Osteoblast (primary cell): ENCODE measurements at regions not wholly inside any gene's neighbourhood (a gene's known extent, or its start where the extent isn't known, plus 50 kb on each side); places are given as distances from the start of the nearest gene placed in this dataset.
A peak's percentile ranks its signal among the peaks of the same experiment; 100 is the strongest.

Experiments
- DNase-seq: peaks from one replicate; pipeline ENCODE4 v3.0.0; 2011; ENCODE audit warnings: low spot score, mixed read lengths; ENCODE audit not compliant: insufficient read length; ENCODE audit errors: missing footprints
- H2AFZ ChIP-seq: 2 replicates; pipeline ENCODE4 v1.6.0; 2011; ENCODE audit warnings: mild to moderate bottlenecking, low read length
- H3K27ac ChIP-seq: 2 replicates; pipeline ENCODE4 v1.5.1; 2011; ENCODE audit warnings: mild to moderate bottlenecking, low read depth, low read length, moderate library complexity
- H3K27me3 ChIP-seq: 2 replicates; pipeline ENCODE4 v1.6.0; 2012; ENCODE audit warnings: mild to moderate bottlenecking, control low read depth, inconsistent platforms, low read length, moderate library complexity; ENCODE audit not compliant: insufficient read depth
- H3K36me3 ChIP-seq: 2 replicates; pipeline ENCODE4 v1.5.1; 2011; ENCODE audit warnings: mild to moderate bottlenecking, low read length, control low read depth, moderate library complexity; ENCODE audit not compliant: insufficient read depth
- H3K4me1 ChIP-seq: 2 replicates; pipeline ENCODE4 v1.5.1; 2011; ENCODE audit warnings: mild to moderate bottlenecking, low read length, control low read depth, moderate library complexity; ENCODE audit not compliant: insufficient read depth
- H3K4me2 ChIP-seq: 2 replicates; pipeline ENCODE4 v1.6.0; 2011; ENCODE audit warnings: mild to moderate bottlenecking, low read length; ENCODE audit not compliant: insufficient read depth
- H3K4me3 ChIP-seq: fragments of 200-600 bp; sonication (generic); 3 replicates; pipeline ENCODE4 v1.5.1; 2012; ENCODE audit warnings: mild to moderate bottlenecking, low read length, inconsistent platforms; ENCODE audit not compliant: insufficient read depth
- H3K79me2 ChIP-seq: 2 replicates; pipeline ENCODE4 v1.6.0; 2012; ENCODE audit warnings: mild to moderate bottlenecking, low read length, control low read depth, inconsistent platforms; ENCODE audit not compliant: insufficient read depth
- H3K9me3 ChIP-seq: 2 replicates; pipeline ENCODE4 v1.5.1; 2011; ENCODE audit warnings: low read depth, low read length, control low read depth
- H4K20me1 ChIP-seq: 2 replicates; pipeline ENCODE4 v1.6.0; 2012; ENCODE audit warnings: mild to moderate bottlenecking, low read length, control low read depth; ENCODE audit not compliant: insufficient read depth
- TF ChIP-seq, protein P1 (sequence below): IDR thresholded peaks from 2 replicates; pipeline ENCODE4 v1.5.1; 2011; ENCODE audit warnings: mild to moderate bottlenecking, low read depth, low read length, moderate library complexity; ENCODE audit errors: extremely low read depth

DNA sequence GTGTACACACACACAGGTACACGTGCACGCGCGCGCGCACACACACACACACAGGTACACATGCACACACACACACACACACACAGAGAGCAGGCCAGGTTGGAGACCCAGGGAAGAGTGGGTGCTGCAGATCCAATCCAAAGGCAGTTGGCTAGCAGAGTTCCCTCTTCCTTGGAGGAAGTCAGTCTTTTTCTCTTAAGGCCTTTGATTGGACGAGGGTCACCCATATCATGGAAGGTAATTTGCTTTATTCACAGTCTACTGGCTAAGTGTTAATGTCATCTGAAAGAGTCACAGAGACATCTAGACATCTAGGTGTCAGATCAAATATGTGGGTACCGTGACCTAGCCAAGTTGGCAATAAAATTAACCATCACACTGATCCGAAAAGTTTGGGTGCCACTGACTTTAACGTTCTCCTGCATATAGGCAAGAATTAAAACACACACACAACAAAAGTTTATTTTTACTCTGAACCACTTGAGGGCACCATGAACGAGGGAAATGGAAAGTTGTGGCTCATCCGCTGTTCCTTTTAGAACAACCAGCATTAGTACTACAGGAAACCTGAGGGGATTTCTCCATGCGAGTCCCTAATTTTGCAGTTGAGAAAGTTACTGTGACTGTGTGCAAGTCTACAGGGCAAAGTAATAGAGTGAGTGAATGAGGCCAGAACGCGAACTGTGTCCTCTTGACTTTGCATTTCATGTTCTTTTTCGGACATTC is 66.0 kb upstream of the STOX2 start:
- no peaks in the 10 kb centered on the region for H3K4me1 ChIP-seq
- TF ChIP-seq, protein P1, sequence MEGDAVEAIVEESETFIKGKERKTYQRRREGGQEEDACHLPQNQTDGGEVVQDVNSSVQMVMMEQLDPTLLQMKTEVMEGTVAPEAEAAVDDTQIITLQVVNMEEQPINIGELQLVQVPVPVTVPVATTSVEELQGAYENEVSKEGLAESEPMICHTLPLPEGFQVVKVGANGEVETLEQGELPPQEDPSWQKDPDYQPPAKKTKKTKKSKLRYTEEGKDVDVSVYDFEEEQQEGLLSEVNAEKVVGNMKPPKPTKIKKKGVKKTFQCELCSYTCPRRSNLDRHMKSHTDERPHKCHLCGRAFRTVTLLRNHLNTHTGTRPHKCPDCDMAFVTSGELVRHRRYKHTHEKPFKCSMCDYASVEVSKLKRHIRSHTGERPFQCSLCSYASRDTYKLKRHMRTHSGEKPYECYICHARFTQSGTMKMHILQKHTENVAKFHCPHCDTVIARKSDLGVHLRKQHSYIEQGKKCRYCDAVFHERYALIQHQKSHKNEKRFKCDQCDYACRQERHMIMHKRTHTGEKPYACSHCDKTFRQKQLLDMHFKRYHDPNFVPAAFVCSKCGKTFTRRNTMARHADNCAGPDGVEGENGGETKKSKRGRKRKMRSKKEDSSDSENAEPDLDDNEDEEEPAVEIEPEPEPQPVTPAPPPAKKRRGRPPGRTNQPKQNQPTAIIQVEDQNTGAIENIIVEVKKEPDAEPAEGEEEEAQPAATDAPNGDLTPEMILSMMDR, result no peak
- no peak overlapping the region for H3K4me3 ChIP-seq
- no peak overlapping the region for H3K27ac ChIP-seq
- no peaks in the 10 kb centered on the region for H3K27me3 ChIP-seq
- H3K79me2 ChIP-seq, result no peaks in the 10 kb centered on the region
- H3K36me3 ChIP-seq, result no peaks in the 10 kb centered on the region
- no peak overlapping the region for H2AFZ ChIP-seq
- H3K4me2 ChIP-seq, result no peak overlapping the region
- DNase-seq, result no peak
- H3K9me3 ChIP-seq, result no peaks in the 10 kb centered on the region
- no peaks in the 10 kb centered on the region for H4K20me1 ChIP-seq

DNA sequence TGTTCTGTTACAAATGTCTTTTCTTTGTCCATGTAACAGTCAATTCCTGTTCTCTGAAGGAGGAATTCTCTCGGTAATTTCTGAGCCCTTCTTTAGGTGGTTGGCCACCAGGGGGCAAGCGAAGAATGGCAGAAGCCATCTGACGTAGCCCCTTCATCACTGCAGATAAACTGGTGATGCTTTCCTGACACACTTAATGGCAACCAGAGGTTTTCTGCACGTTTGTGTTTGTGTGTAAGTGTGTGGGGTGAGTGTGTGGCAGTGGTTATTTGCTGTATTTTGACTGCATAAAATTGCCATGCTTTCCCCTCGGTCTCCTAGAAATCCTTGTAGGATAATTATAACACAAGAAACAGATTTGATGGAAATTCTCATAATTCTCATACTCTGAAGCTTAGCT is 64.8 kb upstream of the STOX2 start:
- Histone ChIP-seq H3K4me2 (no peak overlapping the region), H3K4me1 (no peaks in the 10 kb centered on the region), H2AFZ (no peak overlapping the region), H3K36me3 (no peaks in the 10 kb centered on the region), H3K4me3 (no peak overlapping the region), H3K27ac (no peak overlapping the region), H3K27me3 (no peaks in the 10 kb centered on the region), H3K9me3 (no peaks in the 10 kb centered on the region), H3K79me2 (no peaks in the 10 kb centered on the region), H4K20me1 (no peaks in the 10 kb centered on the region)
- TF ChIP-seq, protein P1, result peak; percentile 83
- DNase-seq, result no peak

DNA sequence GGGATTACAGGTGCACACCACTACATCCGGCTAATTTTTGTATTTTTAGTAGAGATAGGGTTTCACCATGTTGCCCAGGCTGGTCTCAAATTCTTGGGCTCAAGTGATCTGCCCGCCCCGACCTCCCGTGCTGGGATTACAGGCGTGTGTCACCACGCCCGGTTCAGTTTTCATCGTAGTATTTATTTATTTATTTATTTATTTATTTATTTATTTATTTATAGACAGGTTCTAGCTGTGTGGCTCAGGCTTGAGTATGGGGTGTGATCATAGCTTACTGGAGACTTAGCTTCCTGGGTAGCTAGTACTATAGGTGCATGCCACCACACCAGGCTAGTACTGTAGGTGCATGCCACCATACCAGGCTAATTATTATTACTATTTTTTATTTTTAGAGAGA is 64.1 kb upstream of the STOX2 start:
- Histone ChIP-seq H3K27ac (no peak overlapping the region), H3K4me2 (no peak overlapping the region), H2AFZ (no peak overlapping the region), H3K79me2 (no peaks in the 10 kb centered on the region), H3K4me1 (no peaks in the 10 kb centered on the region), H3K36me3 (no peaks in the 10 kb centered on the region), H3K27me3 (no peaks in the 10 kb centered on the region), H4K20me1 (no peaks in the 10 kb centered on the region), H3K4me3 (no peak overlapping the region), H3K9me3 (no peaks in the 10 kb centered on the region)
- no peak for DNase-seq
- TF ChIP-seq, protein P1, result no peak

DNA sequence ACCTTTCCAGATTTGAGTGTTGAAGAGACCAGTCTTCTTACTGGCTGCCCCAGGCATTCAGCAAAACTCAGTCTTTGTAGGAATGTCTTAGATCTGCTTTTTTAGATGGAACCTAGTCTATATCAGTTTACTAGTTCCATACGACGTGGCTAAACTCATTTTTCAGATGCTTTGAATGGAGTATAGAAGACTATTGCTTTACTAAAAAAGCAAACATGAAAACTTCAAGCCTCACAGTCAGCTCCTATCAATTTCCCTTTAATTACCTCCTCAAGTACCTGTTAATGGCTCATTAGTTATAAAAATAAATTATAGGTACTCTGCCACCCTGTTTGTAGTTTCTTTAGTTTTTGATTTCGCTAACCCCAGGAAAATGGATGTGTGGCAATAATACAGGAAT is 63.0 kb upstream of the STOX2 start:
- Histone ChIP-seq H3K79me2 (no peaks in the 10 kb centered on the region), H4K20me1 (no peaks in the 10 kb centered on the region), H3K4me2 (no peak overlapping the region), H3K27ac (no peak overlapping the region), H3K4me3 (no peak overlapping the region), H3K9me3 (no peaks in the 10 kb centered on the region), H3K27me3 (no peaks in the 10 kb centered on the region), H2AFZ (no peak overlapping the region), H3K36me3 (no peaks in the 10 kb centered on the region), H3K4me1 (no peaks in the 10 kb centered on the region)
- DNase-seq, result no peak
- TF ChIP-seq, protein P1, result no peak
